GM18505 (cell line): ENCODE measurements at regions not wholly inside any gene's neighbourhood (a gene's known extent, or its start where the extent isn't known, plus 50 kb on each side); places are given as distances from the start of the nearest gene placed in this dataset.

Experiments
- ATAC-seq: cut with Tn5 transposase; IDR thresholded peaks from one replicate; pipeline ENCODE4 v1.9.1; 2021; ENCODE audit not compliant: unreplicated experiment
- POLR2A ChIP-seq: IDR thresholded peaks from 4 replicates; pipeline ENCODE4 v1.6.1; 2011; ENCODE audit warnings: borderline replicate concordance; ENCODE audit not compliant: insufficient read depth, insufficient read length; ENCODE audit errors: extremely low read depth

- no peak for TF ChIP-seq POLR2A
Observed at GRCh38 chr10:44237364-44238049, 147.4 kb downstream of the CXCL12 start.

DNA sequence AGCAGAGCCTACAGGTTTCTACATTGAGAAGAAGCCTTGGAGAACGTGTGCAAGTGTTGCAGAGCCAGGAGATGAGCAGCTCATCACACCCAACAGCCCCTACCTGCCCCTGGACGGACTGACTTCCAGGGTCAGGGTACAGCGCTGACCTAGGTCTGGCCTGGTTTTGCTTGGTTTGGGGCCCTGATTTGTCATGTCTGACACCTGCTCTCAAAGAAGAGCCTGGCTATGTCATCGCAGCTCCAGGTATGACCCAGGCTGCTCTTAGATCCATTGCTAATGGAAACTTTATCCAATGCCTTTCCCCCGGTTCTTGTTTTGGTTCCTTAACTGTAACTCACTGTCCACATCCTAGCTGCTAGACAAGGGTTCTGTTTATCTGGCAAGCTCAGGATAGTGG, 149.5 kb downstream of the CXCL12 start:
- no peak for ATAC-seq
- TF ChIP-seq POLR2A: no peak

More at GRCh38 chr10:44237364-44238049, 147.4 kb downstream of the CXCL12 start:
- ATAC-seq: no peak

- ATAC-seq: no peak
- TF ChIP-seq POLR2A: no peak
Observed at GRCh38 chr10:44234483-44234875, 150.4 kb downstream of the CXCL12 start.

- no peak for TF ChIP-seq POLR2A
- no peak for ATAC-seq
Observed at GRCh38 chr10:44233561-44234482, 151.1 kb downstream of the CXCL12 start.

DNA sequence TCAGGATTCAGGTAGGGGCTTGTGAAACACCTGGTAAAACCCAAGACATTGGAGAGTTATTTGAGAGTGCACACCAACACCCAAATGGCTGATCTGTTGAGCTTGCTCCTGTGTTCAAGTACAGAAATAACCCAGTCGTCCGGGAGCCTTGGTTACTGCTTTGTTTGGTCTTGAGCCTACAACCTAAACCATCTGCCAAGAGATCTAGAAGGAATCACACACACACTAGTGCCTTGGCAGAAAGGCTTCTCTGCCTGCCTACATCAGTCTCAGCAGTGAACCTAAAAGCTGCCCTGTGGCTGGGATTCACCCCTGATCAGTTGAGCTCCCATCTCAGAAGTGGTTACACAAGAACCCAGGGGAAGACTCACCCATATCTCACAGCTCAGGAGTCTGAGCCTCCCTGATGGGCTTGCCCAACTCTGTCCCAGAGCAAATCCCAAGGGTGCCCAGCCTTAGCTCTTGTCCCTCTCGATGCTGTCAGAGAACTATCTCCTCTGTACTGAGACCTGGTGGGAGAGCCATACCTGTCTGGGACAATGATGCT, 167.6 kb downstream of the CXCL12 start:
- no peak for TF ChIP-seq POLR2A
- ATAC-seq: no peak

- ATAC-seq: no peak
- TF ChIP-seq POLR2A: no peak
Observed at GRCh38 chr10:44216073-44216472, 168.8 kb downstream of the CXCL12 start.

DNA sequence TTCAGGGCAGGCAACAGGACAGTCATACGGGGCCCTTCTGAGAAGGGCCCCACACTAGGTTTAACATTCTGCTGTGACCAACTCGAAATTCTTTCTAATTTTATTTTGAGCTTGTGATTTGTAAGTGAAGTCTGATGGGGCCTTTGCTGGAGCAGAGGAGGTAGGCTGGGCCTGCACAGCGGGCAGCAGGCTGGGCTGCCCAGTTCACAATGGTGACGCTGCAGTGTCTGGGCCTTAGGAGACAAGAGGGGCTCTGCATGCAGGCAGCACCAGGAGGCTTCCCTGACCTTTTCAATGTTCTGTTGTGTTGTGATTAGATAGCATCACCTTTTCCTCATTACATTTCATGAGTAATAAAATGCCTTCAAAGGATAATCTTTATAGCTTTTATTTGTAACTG, 175.1 kb downstream of the CXCL12 start:
- ATAC-seq: no peak
- no peak for TF ChIP-seq POLR2A

- no peak for ATAC-seq
- no peak for TF ChIP-seq POLR2A
Observed at GRCh38 chr10:44207160-44207559, 177.7 kb downstream of the CXCL12 start.

DNA sequence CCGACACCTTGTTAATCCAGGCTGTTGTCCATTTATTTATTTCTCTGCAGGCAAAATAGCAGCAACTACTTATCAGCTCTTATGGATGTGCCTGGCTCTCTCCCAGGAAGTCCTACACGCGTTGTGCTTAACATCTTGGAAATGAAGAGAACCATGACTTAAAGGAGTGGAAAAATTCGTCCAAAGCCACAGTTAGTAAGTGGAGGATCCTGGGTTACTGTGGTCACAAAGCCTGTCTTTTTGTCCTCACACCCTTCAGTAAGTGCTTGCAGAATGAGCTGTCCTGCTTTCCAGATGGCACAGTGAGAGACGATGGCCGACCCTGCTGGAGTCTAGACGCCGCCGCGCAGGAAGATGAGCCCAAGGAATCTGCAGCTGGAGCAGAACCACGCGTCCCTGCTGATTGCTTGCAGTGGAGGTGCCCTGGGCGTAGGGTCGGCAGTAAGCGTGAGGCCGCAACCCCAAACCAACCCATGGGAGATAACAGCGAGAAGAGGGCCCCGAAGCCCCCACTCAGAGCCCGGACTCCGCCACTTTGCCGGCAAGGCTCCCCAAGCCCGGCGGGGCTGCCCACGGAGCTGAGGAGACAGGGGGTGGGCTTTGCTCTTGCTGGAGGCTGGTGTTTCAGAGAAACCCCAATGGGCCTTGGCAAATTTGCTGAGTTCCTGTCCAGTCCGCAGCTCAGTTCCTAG, 178.6 kb downstream of the CXCL12 start:
- no peak for ATAC-seq
- TF ChIP-seq POLR2A: no peak

DNA sequence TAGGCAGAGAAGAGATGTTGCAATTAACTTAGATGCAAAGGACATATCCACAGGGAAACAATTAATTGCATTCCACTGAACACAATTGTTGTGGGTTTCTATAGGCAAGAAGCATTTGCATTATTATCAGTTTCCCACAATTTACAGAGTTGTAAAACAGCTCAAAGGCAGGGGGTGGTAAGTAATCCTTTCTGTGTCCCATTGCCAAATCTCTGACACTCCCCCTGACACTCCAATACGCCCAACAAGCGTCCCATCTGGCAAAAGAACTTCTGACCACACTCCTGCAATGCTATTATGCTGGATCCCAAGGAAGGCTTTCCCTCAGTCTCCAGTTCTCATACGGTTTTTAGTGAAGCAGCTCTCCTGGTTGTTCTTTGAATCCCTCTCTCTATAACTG, 179.8 kb downstream of the CXCL12 start:
- ATAC-seq: no peak
- no peak for TF ChIP-seq POLR2A

GRCh38 chr10:44203535-44203934, 181.4 kb downstream of the CXCL12 start:
- no peak for ATAC-seq
- TF ChIP-seq POLR2A: no peak

GRCh38 chr10:44202952-44203351, 181.9 kb downstream of the CXCL12 start:
- ATAC-seq: no peak
- TF ChIP-seq POLR2A: no peak

DNA sequence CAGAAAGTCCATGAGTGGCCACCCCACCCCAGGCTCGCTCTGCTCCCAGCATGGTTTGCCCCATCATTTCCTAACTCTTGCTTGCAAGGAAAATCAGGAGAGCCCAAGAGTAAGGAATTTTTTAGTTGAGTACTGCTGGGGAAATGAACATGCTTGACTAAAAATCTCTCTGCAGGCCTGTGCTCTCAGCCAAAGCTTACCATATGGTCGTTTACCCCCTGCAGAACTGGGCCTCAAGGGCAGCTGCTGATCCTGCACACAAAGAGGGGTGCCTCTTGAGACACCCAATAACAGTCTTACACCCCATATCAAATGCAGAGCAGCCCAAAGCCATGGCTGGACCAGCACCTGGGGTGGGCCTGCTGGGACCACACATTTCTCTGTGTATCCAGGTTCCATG, 183.2 kb downstream of the CXCL12 start:
- TF ChIP-seq POLR2A: no peak
- ATAC-seq: no peak

DNA sequence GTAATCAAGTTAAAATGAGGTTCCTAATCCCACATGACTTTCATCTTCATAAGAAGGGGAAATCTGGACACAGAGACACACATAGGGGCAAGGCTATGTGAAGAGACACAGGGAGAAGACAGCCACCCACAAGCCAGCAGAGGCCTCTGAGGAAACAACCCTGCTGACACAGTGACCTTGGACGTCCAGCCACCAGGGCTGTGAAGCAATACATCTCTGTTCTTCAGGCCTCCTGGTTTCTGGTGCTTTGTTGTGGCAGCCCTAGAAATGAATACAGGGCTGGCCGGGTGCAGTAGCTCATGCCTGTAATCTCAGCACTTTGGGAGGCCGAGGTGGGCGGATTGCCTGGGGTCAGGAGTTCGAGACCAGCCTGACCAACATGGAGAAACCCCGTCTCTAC, 183.9 kb downstream of the CXCL12 start:
- no peak for TF ChIP-seq POLR2A

GRCh38 chr10:44199991-44200655, 184.8 kb downstream of the CXCL12 start:
- TF ChIP-seq POLR2A: no peak
- no peak for ATAC-seq

More for the DNA sequence above, 183.9 kb downstream of the CXCL12 start:
- ATAC-seq: no peak
